GM12878 (cell line): ENCODE measurements at regions not wholly inside any gene's neighbourhood (a gene's known extent, or its start where the extent isn't known, plus 50 kb on each side); places are given as distances from the start of the nearest gene placed in this dataset.

Source experiments
- ATAC-seq: fragments of 200-7000 bp; cut with Tn5 transposase; 3 replicates; pipeline ENCODE4 v1.9.1; 2020; ENCODE audit warnings: mild to moderate bottlenecking, moderate library complexity
- BruUV-seq: library from RNA; stranded (reverse); fragments of 400-500 nt; replicated peaks from 2 replicates; lab custom pipeline; 2021; lab: Mats Ljungman, UMichigan
- CTCF ChIA-PET: fragments of 300-600 bp; sonication (Branson Sonifier 250); formaldehyde crosslinking; extraction: SDS; loops from one replicate; lab custom pipeline; 2021; ENCODE audit warnings: inconsistent platforms; lab: Yijun Ruan, JAX
- POLR2A ChIA-PET: fragments of 350-600 bp; formaldehyde crosslinking; extraction: SDS; loops from one replicate; lab custom pipeline; 2021; ENCODE audit warnings: inconsistent platforms; lab: Charles Lee
- RAD21 ChIA-PET: fragments of 300-600 bp; sonication (Branson Sonifier 250); formaldehyde crosslinking; loops from one replicate; lab custom pipeline; 2023; ENCODE audit warnings: antibody characterized with exemption; ENCODE audit not compliant: unreplicated experiment; lab: Charles Lee
- SMC1A ChIA-PET: fragments of 300-600 bp; sonication (Branson Sonifier 250); formaldehyde crosslinking; loops from one replicate; lab custom pipeline; 2023; ENCODE audit not compliant: unreplicated experiment, uncharacterized antibody; lab: Charles Lee
- DNase-seq: peaks from one replicate; pipeline ENCODE4 v3.0.0-alpha.2; 2011; ENCODE audit warnings: low read depth, low spot score
- FAIRE-seq: peaks from 3 replicates; lab custom pipeline; 2011; peaks lifted over from hg19 to GRCh38; lab: Jason Lieb, UNC
- H2AFZ ChIP-seq: 2 replicates; pipeline ENCODE4 v1.6.0; 2011; ENCODE audit warnings: low read depth, low read length, control low read depth; ENCODE audit not compliant: control insufficient read depth
- H3K27ac ChIP-seq: 2 replicates; pipeline ENCODE4 v1.5.1; 2011; ENCODE audit warnings: control low read depth; ENCODE audit not compliant: control insufficient read depth, insufficient read depth
- H3K27me3 ChIP-seq, 2 experiments: replicated peaks in 1 of 2; 2 replicates each; pipeline versions ENCODE4 v1.6.0 to v1.6.1; 2011; ENCODE audit warnings: low read length in 1 of 2; ENCODE audit not compliant: control insufficient read depth in 2 of 2, insufficient read depth in 2 of 2
- H3K36me3 ChIP-seq, 2 experiments: 2 replicates each; pipeline ENCODE4 v1.5.1; 2011; ENCODE audit warnings: low read length in 1 of 2; ENCODE audit not compliant: control insufficient read depth in 2 of 2, insufficient read depth in 2 of 2
- H3K4me1 ChIP-seq: 2 replicates; pipeline ENCODE4 v1.6.1; 2011; ENCODE audit warnings: mild to moderate bottlenecking, low read length, moderate library complexity, mixed read lengths; ENCODE audit not compliant: control insufficient read depth, insufficient read depth
- H3K4me2 ChIP-seq: 2 replicates; pipeline ENCODE4 v1.6.0; 2011; ENCODE audit warnings: control low read depth; ENCODE audit not compliant: control insufficient read depth, insufficient read depth
- H3K4me3 ChIP-seq: fragments of 200-600 bp; sonication (generic); 2 replicates; pipeline ENCODE4 v1.5.1; 2016
- H3K79me2 ChIP-seq: 2 replicates; pipeline ENCODE4 v1.6.0; 2011; ENCODE audit warnings: low read length; ENCODE audit not compliant: control insufficient read depth, insufficient read depth
- H3K9ac ChIP-seq: 2 replicates; pipeline ENCODE4 v1.8.0; 2011; ENCODE audit warnings: low read length, control low read depth, mixed read lengths; ENCODE audit not compliant: control insufficient read depth, insufficient read depth
- H3K9me3 ChIP-seq: replicated peaks from 3 replicates; pipeline ENCODE4 v1.5.1; 2011; ENCODE audit warnings: mild to moderate bottlenecking, low read length; ENCODE audit not compliant: control insufficient read depth, insufficient read depth
- H4K20me1 ChIP-seq: 2 replicates; pipeline ENCODE4 v1.6.0; 2011; ENCODE audit not compliant: control insufficient read depth, insufficient read depth
- ESRRA ChIP-seq: IDR thresholded peaks from 2 replicates; pipeline ENCODE4 v1.6.1; 2012; ENCODE audit warnings: mild to moderate bottlenecking, low read length, improper control_type of control experiment
- EZH2 ChIP-seq: IDR thresholded peaks from 2 replicates; pipeline ENCODE4 v1.6.1; 2012; ENCODE audit warnings: low read depth, mild to moderate bottlenecking, control low read depth, inconsistent platforms, low read length, borderline replicate concordance; ENCODE audit not compliant: control insufficient read depth
- IKZF2 ChIP-seq, 2 experiments: fragments of 450-650 bp; IDR thresholded peaks; 2 replicates each; pipeline ENCODE4 v1.6.1; 2017; ENCODE audit warnings: mild to moderate bottlenecking in 2 of 2, moderate library complexity in 2 of 2
- IRF5 ChIP-seq: fragments of 450-650 bp; IDR thresholded peaks from 2 replicates; pipeline ENCODE4 v1.6.1; 2017; ENCODE audit warnings: borderline replicate concordance
- RELA ChIP-seq: fragments of 450-650 bp; IDR thresholded peaks from 2 replicates; pipeline ENCODE4 v1.8.0; 2014; ENCODE audit warnings: borderline replicate concordance; ENCODE audit not compliant: partially characterized antibody
- whole genome bisulfite sequencing: methylation state at CpG from one replicate; pipeline ENCODE4 v1.1.6; 2016; ENCODE audit warnings: low lambda C conversion rate; ENCODE audit not compliant: insufficient replicate concordance, insufficient coverage; ENCODE audit errors: missing lambda C conversion rate; 5-methylcytosine and 5-hydroxymethylcytosine counted together
- in situ Hi-C: fragments of 300-500 bp; cut with MboI; formaldehyde crosslinking; loops from 9 replicates; pipeline ENCODE4 v1.14.3; 2018; ENCODE audit warnings: mixed read lengths
- intact Hi-C: fragments of 100-400 bp; cut with micrococcal nuclease; formaldehyde crosslinking; loops from one replicate; pipeline ENCODE4 v1.14.2; 2022; ENCODE audit not compliant: unreplicated experiment

- no peak for TF ChIP-seq ESRRA
- no peak for TF ChIP-seq EZH2
These were observed 500.5 kb downstream of the TSN start (continued) for GRCh38 chr2:122255924-122256323.

GRCh38 chr2:122261911-122262310 is 506.5 kb downstream of the TSN start:
- H3K36me3 ChIP-seq: no peaks in the 10 kb centered on the region
- DNase-seq (no peak), FAIRE-seq (no peak), ATAC-seq (no peak)
- no peaks in the 10 kb centered on the region for H4K20me1 ChIP-seq
- WGBS: 19% methylated on average over 2 of the region's 2 CpGs
- H3K4me3 ChIP-seq: no peak overlapping the region
- H3K9me3 ChIP-seq: no peaks in the 10 kb centered on the region
- ChIA-PET POLR2A (no interaction called here), RAD21 (no interaction called here), SMC1A (no interaction called here), CTCF (no interaction called here)
- H3K27ac ChIP-seq: no peak overlapping the region
- no peak for TF ChIP-seq IRF5
- H3K79me2 ChIP-seq: no peaks in the 10 kb centered on the region
- H3K9ac ChIP-seq: no peak overlapping the region
- in situ Hi-C loops (no loop called here), intact Hi-C loops (no loop called here)
- H3K4me2 ChIP-seq: no peak overlapping the region
- BruUV-seq: no TSS peak
- H3K27me3 ChIP-seq: no peaks in the 10 kb centered on the region
- no peak overlapping the region for H2AFZ ChIP-seq
- H3K4me1 ChIP-seq: no peaks in the 10 kb centered on the region

GRCh38 chr2:122263746-122264145 is 508.3 kb downstream of the TSN start:
- in situ Hi-C loops: no loop called here
- Histone ChIP-seq H2AFZ (no peak overlapping the region), H3K27me3 (no peaks in the 10 kb centered on the region), H3K9ac (no peak overlapping the region), H3K9me3 (no peaks in the 10 kb centered on the region), H3K27ac (no peak overlapping the region), H3K79me2 (no peaks in the 10 kb centered on the region), H3K4me1 (no peaks in the 10 kb centered on the region), H3K36me3 (no peaks in the 10 kb centered on the region), H3K4me2 (no peak overlapping the region), H4K20me1 (no peaks in the 10 kb centered on the region), H3K4me3 (no peak overlapping the region)
- FAIRE-seq: no peak
- no peak for ATAC-seq
- ChIA-PET POLR2A (no interaction called here), SMC1A (no interaction called here), CTCF (no interaction called here), RAD21 (no interaction called here)
- DNase-seq: no peak
- no peak for TF ChIP-seq IKZF2 (IDR thresholded peaks at IDR 0.05)
- TF ChIP-seq RELA: no peak
- 0% methylated on average over 1 of the region's 1 CpG for WGBS
- intact Hi-C loops: no loop called here
- no TSS peak for BruUV-seq
